GM12801 (cell line): ENCODE measurements at regions not wholly inside any gene's neighbourhood (a gene's known extent, or its start where the extent isn't known, plus 50 kb on each side); places are given as distances from the start of the nearest gene placed in this dataset.

Experiments
- TF ChIP-seq, protein P1 (sequence below): IDR thresholded peaks from one replicate; pipeline ENCODE4 v1.5.1; 2011; ENCODE audit warnings: control low read depth; ENCODE audit not compliant: insufficient read length; ENCODE audit errors: extremely low read depth

DNA sequence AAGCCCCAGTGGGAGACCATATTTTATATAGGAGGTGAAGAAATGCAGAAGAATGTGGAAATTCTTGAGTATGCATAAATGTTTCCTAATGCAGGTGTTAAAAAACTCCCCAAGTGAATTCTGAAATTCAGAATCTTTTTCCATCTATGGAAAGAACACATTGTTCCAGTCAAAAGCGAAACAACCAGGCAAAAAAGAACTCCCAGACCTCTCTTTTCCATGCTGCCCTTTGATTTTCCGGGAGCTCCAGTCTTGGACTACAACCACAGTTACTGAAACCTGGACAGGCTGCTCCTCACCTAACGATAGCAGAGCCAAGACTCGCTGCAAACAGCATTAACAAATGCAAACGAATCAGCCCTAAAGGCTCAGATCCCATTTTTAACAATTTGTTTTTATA is 108.7 kb upstream of the CNKSR3 start:
- TF ChIP-seq, protein P1, sequence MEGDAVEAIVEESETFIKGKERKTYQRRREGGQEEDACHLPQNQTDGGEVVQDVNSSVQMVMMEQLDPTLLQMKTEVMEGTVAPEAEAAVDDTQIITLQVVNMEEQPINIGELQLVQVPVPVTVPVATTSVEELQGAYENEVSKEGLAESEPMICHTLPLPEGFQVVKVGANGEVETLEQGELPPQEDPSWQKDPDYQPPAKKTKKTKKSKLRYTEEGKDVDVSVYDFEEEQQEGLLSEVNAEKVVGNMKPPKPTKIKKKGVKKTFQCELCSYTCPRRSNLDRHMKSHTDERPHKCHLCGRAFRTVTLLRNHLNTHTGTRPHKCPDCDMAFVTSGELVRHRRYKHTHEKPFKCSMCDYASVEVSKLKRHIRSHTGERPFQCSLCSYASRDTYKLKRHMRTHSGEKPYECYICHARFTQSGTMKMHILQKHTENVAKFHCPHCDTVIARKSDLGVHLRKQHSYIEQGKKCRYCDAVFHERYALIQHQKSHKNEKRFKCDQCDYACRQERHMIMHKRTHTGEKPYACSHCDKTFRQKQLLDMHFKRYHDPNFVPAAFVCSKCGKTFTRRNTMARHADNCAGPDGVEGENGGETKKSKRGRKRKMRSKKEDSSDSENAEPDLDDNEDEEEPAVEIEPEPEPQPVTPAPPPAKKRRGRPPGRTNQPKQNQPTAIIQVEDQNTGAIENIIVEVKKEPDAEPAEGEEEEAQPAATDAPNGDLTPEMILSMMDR = no peak

DNA sequence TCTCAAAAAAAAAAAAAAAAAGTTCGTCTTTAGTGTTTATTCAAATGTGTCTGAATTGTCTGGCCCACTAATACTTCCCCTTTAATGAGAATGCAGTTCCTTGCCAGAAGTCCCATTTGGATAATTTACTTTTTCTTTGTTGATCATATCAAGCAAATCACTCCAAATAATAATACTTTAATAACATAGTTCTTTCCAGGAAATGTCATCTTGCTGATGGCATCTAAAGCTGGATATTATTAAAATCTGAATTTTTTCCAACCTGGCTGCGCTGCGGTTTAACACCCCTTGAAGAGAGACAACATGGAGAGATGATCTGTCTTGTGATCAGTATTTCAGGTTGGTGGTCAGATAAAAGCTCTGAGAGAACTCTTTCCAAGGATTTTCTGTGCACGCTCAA is 111.2 kb upstream of the CNKSR3 start:
- TF ChIP-seq, protein P1 = no peak

DNA sequence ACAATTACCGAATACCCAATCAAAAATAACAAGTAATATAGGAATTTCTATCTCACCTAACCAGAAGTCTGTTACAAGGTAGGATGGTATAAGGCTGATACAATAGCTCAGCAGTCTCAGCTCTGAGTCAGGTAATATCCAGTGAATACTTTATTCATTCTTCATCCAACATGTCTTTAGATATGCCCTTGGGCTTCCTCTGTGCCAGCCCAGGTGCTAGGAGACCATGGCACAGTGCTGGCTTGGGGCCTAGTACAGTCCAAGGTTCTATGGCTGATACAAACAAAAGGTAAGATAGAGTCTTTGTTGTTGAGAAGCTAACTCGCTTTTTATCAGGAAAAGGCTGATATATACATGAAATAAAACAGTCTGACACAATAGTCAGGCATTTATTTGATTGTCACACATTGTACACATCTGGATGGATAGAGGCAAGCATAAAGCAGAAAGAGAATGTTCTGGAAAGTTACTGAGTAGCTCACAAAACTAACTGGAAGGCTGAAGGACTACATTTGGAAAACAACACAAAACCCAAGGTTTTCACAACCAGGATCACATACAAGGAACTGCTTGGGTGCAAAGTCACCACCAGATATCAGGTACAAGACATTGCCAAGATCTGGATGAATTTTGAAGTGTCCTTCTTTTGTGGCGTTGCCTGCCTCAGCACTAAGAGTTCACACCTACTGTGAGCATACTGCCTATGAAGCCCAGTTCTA is 110.4 kb upstream of the SCAF8 start:
- TF ChIP-seq, protein P1 = no peak

DNA sequence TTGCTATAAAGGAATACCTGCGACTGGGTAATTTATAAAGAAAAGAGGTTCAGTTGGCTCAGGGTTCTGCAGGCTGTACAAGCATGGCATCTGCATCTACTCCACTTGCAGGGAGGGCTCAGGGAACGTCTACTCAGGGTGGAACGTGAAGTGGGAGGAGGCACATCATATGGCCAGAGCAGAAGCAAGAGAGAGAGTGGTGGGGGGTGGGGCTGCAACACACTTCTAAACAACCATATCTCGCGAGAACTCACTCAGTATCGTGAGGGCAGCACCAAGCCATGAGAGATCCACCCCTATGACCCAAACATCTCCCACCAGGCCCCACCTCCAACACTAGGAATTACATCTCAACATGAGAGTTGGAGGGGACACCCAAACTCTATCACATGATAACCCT is 109.8 kb upstream of the SCAF8 start:
- TF ChIP-seq, protein P1 = no peak

DNA sequence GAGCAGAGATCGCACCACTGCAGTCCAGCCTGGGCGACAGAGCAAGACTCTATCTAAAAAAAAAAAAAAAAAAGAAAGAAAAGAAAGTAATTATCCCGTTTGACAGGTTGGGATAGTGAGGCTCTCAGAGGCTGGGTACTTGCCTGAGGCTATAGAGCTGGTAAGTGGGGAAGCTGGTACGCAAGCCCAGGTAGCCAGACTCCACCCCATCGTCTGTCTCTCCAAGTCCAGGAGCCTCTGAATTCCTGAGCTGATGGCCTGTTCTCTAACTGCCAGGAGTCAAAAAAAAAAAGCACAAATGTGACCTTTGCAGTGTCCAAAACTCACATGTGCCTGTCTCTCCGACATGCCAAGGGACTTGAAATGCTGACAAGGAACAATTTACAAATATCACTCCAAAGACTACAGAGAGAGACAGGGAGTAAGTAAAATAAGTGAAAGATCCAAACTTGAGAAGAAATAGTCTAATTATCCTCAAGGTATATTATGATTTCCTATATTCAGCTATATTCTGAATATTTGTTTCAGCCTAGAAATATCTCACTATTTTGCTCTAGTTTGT is 109.1 kb upstream of the SCAF8 start:
- TF ChIP-seq, protein P1 = no peak

DNA sequence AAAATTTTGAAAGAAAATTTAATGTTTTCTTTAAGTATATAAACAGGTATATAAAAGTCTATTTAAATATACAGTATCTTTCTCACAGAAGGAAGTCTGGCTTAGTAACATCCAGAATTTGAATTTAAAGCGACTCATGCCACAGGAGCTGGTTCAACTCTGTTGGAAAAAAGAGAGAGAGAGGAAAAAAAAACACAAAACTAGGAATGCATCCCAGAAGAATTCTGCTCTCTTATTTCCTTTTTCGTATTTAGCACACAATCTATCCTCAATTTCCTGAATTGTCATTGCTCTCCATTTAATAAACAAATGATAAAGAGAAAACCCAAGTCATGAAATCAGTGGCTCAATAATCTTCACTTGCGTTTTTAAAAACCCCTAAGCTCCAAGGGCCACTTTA is 107.5 kb upstream of the SCAF8 start:
- TF ChIP-seq, protein P1 = no peak

DNA sequence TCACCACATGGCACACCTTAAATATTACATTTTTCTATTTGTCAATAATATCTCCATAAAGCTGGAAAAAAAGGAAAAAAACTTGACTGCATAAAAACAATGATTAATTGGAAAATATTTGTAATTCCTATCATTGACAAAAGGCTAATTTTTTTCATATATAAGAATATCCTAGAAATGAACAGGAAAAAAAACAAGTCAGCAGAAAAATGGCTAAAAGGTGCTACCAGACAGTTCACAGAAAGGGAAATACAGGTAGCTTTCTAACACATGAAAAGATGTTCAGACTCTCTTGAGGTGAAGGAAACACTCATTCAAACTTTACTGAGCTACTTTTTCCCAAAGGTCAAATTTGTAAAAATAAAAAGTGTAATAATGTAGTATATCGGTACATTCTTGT is 104.1 kb upstream of the SCAF8 start:
- TF ChIP-seq, protein P1 = no peak
